Ovary (tissue), 7 donors: ENCODE measurements at regions not wholly inside any gene's neighbourhood (a gene's known extent, or its start where the extent isn't known, plus 50 kb on each side); places are given as distances from the start of the nearest gene placed in this dataset.

Source experiments
- DNase-seq, 5 donors: peaks; one replicate each; pipeline ENCODE4 v3.0.0-alpha.2; 2019 to 2020
- H3K27ac ChIP-seq, 2 donors: fragments of 200-600 bp; one replicate each; pipeline versions ENCODE4 v1.5.1 to v1.8.0; 2019 to 2022
- H3K27me3 ChIP-seq: fragments of 200-600 bp; one replicate; pipeline ENCODE4 v1.8.0; 2022
- H3K36me3 ChIP-seq: fragments of 200-600 bp; sonication (generic); one replicate; pipeline ENCODE4 v1.5.1; 2019
- H3K4me1 ChIP-seq: one replicate; pipeline ENCODE4 v1.8.1; 2013; ENCODE audit warnings: mild to moderate bottlenecking, moderate library complexity; ENCODE audit not compliant: insufficient read depth
- H3K4me3 ChIP-seq: fragments of 200-600 bp; sonication (generic); one replicate; pipeline ENCODE4 v1.5.1; 2017
- H3K9me3 ChIP-seq, 2 donors: fragments of 200-600 bp in 1 of 2; sonication (generic) in 1 of 2; one replicate each; pipeline versions ENCODE4 v1.5.1 to v1.8.1; 2013 to 2019; ENCODE audit warnings: mild to moderate bottlenecking in 1 of 2, moderate library complexity in 1 of 2
- CTCF ChIP-seq, 3 donors: fragments of 450-650 bp in 2 of 3; fragments of 200-600 bp in 1 of 3; IDR thresholded peaks; one replicate each; pipeline versions ENCODE4 v1.5.1 to v1.8.0; 2016 to 2022; ENCODE audit warnings: antibody characterized with exemption in 3 of 3, mild to moderate bottlenecking in 1 of 3
- EP300 ChIP-seq: sonication (generic); formaldehyde crosslinking; IDR thresholded peaks from one replicate; pipeline ENCODE4 v1.6.1; 2017; ENCODE audit warnings: antibody characterized with exemption
- POLR2A ChIP-seq: fragments of 450-650 bp; IDR thresholded peaks from one replicate; pipeline ENCODE4 v1.6.1; 2017; ENCODE audit warnings: antibody characterized with exemption, mild to moderate bottlenecking, moderate library complexity
- WGBS, 3 donors: extraction: QIAGEN DNeasy Blood & Tissue Kit in 1 of 3; methylation state at CpG; one replicate each; pipeline versions ENCODE4 v1.1.5 to v1.1.7; 2013 to 2017; 5-methylcytosine and 5-hydroxymethylcytosine counted together
- intact Hi-C, 4 donors: fragments of 100-400 bp; cut with DNase I; formaldehyde crosslinking; loops; one replicate each; pipeline versions ENCODE4 v1.11.0 to v1.15.1; 2022 to 2023
- donor health status: DM: no; HTN: no; CAD: no; lungs with moderate emphysema.
- donor health status: DM: no; HTN: no; CAD: no.
- donor health status: Bipolar disorder and iron deficiency.
- donor health status: DM: no; HTN: no; CAD: no.
- donor health status: DM: yes; HTN: yes; CAD: no.

GRCh38 chr4:129929984-129930383 lies 834.0 kb downstream of the C4orf33 start:
- intact Hi-C loops = loop anchor here in 1 of 4 donors (1.0 kb wide), 1 partner anchor 15 kb away; no protein-coding TSS in a partner anchor
- Histone ChIP-seq H3K27ac (no peak overlapping the region), H3K4me1 (no peaks in the 10 kb centered on the region), H3K4me3 (no peak overlapping the region), H3K9me3 (no peaks in the 10 kb centered on the region), H3K36me3 (no peaks in the 10 kb centered on the region), H3K27me3 (no peaks in the 10 kb centered on the region)
- 87 to 90% (median 89%) methylated on average over 7 of the region's 7 CpGs for WGBS, 3 donors
- no peak for DNase-seq
- no peak for TF ChIP-seq CTCF (IDR thresholded peaks at IDR 0.05)
- no peak for TF ChIP-seq POLR2A
- TF ChIP-seq EP300 = no peak

- no peak overlapping the region for H3K27ac ChIP-seq
- 74 to 81% (median 76%) methylated on average over 3 of the region's 3 CpGs for WGBS, 3 donors
- no peaks in the 10 kb centered on the region for H3K36me3 ChIP-seq
- intact Hi-C loops = no loop called here
- no peaks in the 10 kb centered on the region for H3K27me3 ChIP-seq
- no peaks in the 10 kb centered on the region for H3K4me1 ChIP-seq
- no peak for TF ChIP-seq CTCF (IDR thresholded peaks at IDR 0.05)
- TF ChIP-seq POLR2A = no peak
- TF ChIP-seq EP300 = no peak
- DNase-seq = no peak
- H3K4me3 ChIP-seq = no peak overlapping the region
- H3K9me3 ChIP-seq = no peaks in the 10 kb centered on the region
These were observed 854.3 kb downstream of the C4orf33 start for GRCh38 chr4:129950217-129950616.

- TF ChIP-seq POLR2A = no peak
- no peak for TF ChIP-seq CTCF (IDR thresholded peaks at IDR 0.05)
- TF ChIP-seq EP300 = no peak
- no peaks in the 10 kb centered on the region for H3K9me3 ChIP-seq
- intact Hi-C loops = no loop called here
- H3K4me3 ChIP-seq = no peak overlapping the region
- 62 to 72% (median 66%) methylated on average over 2 of the region's 2 CpGs for WGBS, 3 donors
- DNase-seq = no peak
- H3K4me1 ChIP-seq = no peaks in the 10 kb centered on the region
- no peaks in the 10 kb centered on the region for H3K27me3 ChIP-seq
- no peaks in the 10 kb centered on the region for H3K36me3 ChIP-seq
- H3K27ac ChIP-seq = no peak overlapping the region
These were observed 870.2 kb downstream of the C4orf33 start for GRCh38 chr4:129966175-129966574.

GRCh38 chr4:129968366-129968765 lies 872.4 kb downstream of the C4orf33 start:
- Histone ChIP-seq H3K27ac (no peak overlapping the region), H3K27me3 (no peaks in the 10 kb centered on the region), H3K36me3 (no peaks in the 10 kb centered on the region), H3K9me3 (no peaks in the 10 kb centered on the region), H3K4me3 (no peak overlapping the region), H3K4me1 (no peaks in the 10 kb centered on the region)
- intact Hi-C loops = no loop called here
- no peak for DNase-seq
- TF ChIP-seq POLR2A = no peak
- no peak for TF ChIP-seq EP300
- 63 to 83% (median 72%) methylated on average over 3 of the region's 3 CpGs for WGBS, 3 donors

GRCh38 chr4:129968778-129969177 lies 872.8 kb downstream of the C4orf33 start:
- H3K4me3 ChIP-seq = no peak overlapping the region

More at GRCh38 chr4:129968778-129969177, 872.8 kb downstream of the C4orf33 start:
- Histone ChIP-seq H3K9me3 (no peaks in the 10 kb centered on the region), H3K4me1 (no peaks in the 10 kb centered on the region), H3K36me3 (no peaks in the 10 kb centered on the region), H3K27ac (no peak overlapping the region), H3K27me3 (no peaks in the 10 kb centered on the region)
- DNase-seq = no peak
- TF ChIP-seq CTCF (IDR thresholded peaks at IDR 0.05) (no peak), EP300 (no peak), POLR2A (no peak)
- WGBS, 3 donors = 7 to 25% (median 17%) methylated on average over 1 of the region's 1 CpG
- intact Hi-C loops = no loop called here
